GM12878 (cell line): ENCODE measurements at regions not wholly inside any gene's neighbourhood (a gene's known extent, or its start where the extent isn't known, plus 50 kb on each side); places are given as distances from the start of the nearest gene placed in this dataset.

Source experiments
- EP300 ChIP-seq, 2 experiments: fragments of 150-350 bp in 1 of 2; IDR thresholded peaks; 2 replicates each; pipeline ENCODE4 v1.6.1; 2011 to 2012; ENCODE audit warnings: low read depth in 2 of 2, low read length in 2 of 2, borderline replicate concordance in 1 of 2, improper control_type of control experiment in 1 of 2, inconsistent platforms in 1 of 2; ENCODE audit not compliant: control insufficient read depth in 1 of 2
- EZH2 ChIP-seq: IDR thresholded peaks from 2 replicates; pipeline ENCODE4 v1.6.1; 2012; ENCODE audit warnings: low read depth, mild to moderate bottlenecking, control low read depth, inconsistent platforms, low read length, borderline replicate concordance; ENCODE audit not compliant: control insufficient read depth
- NFIC ChIP-seq: IDR thresholded peaks from 2 replicates; pipeline ENCODE4 v1.6.1; 2012; ENCODE audit warnings: low read depth, mild to moderate bottlenecking, inconsistent platforms, low read length, moderate library complexity
- NFYA ChIP-seq: IDR thresholded peaks from 2 replicates; pipeline ENCODE4 v1.6.1; 2011; ENCODE audit warnings: low read depth, mild to moderate bottlenecking, low read length, improper control_type of control experiment, borderline replicate concordance
- RFX5 ChIP-seq: IDR thresholded peaks from 2 replicates; pipeline ENCODE4 v1.6.1; 2011; ENCODE audit warnings: low read depth, low read length, improper control_type of control experiment
- TAF1 ChIP-seq: IDR thresholded peaks from 2 replicates; pipeline ENCODE4 v1.6.1; 2011; ENCODE audit warnings: mild to moderate bottlenecking, low read depth, low read length, borderline replicate concordance
- YY1 ChIP-seq: IDR thresholded peaks from 2 replicates; pipeline ENCODE4 v1.6.1; 2011; ENCODE audit warnings: low read depth, mild to moderate bottlenecking, low read length
- ZNF207 ChIP-seq: fragments of 450-650 bp; IDR thresholded peaks from 2 replicates; pipeline ENCODE4 v1.6.1; 2014; ENCODE audit warnings: antibody characterized with exemption, mild to moderate bottlenecking, borderline replicate concordance
- TF ChIP-seq, protein P1 (sequence below), 3 experiments: IDR thresholded peaks in 2 of 3; conservative IDR thresholded peaks in 1 of 3; 2 replicates each; pipeline ENCODE4 v1.5.1; 2011; ENCODE audit warnings: low read depth in 3 of 3, low read length in 3 of 3, mild to moderate bottlenecking in 3 of 3, control low read depth in 2 of 3, moderate library complexity in 2 of 3, inconsistent platforms in 1 of 3, mixed read lengths in 1 of 3; ENCODE audit not compliant: control insufficient read depth in 2 of 3, insufficient read depth in 1 of 3; ENCODE audit errors: extremely low read depth in 1 of 3
- TF ChIP-seq, protein P2 (sequence below): fragments of 450-650 bp; IDR thresholded peaks from 2 replicates; pipeline ENCODE4 v1.6.1; 2017; ENCODE audit warnings: mild to moderate bottlenecking, moderate library complexity
- TF ChIP-seq, protein P3 (sequence below): IDR thresholded peaks from 2 replicates; pipeline ENCODE4 v1.6.1; 2012; ENCODE audit warnings: low read depth, low read length, improper control_type of control experiment

DNA sequence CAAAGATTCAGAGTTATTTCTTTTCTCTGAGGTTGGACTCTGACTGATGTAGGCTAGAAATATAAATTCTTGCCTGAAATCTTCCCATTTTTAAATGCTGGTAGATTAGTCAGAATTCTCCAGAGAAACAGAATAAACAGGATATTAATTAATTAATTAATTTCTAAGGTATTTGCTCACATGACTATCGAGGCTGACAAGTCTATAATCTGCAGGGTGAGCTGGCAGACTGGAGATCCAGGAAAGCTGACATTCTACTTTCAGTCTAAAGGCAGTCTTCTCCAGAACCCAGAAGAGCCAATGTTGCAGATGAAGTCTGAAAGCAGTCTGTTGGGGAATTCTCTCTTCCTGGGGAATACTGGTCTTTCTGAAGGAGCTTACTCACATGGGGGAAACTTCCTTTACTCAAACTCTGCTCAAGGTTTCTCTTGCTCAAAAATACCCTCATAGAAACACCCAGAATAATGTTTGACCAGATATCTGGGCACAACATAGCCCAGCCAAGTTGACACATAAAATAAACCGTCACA lies 189.7 kb downstream of the KIF20B start:
- TF ChIP-seq, protein P1, sequence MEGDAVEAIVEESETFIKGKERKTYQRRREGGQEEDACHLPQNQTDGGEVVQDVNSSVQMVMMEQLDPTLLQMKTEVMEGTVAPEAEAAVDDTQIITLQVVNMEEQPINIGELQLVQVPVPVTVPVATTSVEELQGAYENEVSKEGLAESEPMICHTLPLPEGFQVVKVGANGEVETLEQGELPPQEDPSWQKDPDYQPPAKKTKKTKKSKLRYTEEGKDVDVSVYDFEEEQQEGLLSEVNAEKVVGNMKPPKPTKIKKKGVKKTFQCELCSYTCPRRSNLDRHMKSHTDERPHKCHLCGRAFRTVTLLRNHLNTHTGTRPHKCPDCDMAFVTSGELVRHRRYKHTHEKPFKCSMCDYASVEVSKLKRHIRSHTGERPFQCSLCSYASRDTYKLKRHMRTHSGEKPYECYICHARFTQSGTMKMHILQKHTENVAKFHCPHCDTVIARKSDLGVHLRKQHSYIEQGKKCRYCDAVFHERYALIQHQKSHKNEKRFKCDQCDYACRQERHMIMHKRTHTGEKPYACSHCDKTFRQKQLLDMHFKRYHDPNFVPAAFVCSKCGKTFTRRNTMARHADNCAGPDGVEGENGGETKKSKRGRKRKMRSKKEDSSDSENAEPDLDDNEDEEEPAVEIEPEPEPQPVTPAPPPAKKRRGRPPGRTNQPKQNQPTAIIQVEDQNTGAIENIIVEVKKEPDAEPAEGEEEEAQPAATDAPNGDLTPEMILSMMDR (IDR thresholded peaks at IDR 0.05 in 2 of 3, conservative IDR thresholded peaks at IDR 0.05 in 1 of 3; ENCODE audit: control insufficient read depth in 2 of 3, extremely low read depth in 1 of 3, insufficient read depth in 1 of 3, low read depth in 3 of 3, low read length in 3 of 3), result no peak
- TF ChIP-seq EP300 (IDR thresholded peaks at IDR 0.05; ENCODE audit: borderline replicate concordance in 1 of 2, control insufficient read depth in 1 of 2, low read depth in 2 of 2, low read length in 2 of 2) (no peak), NFIC (no peak), RFX5 (no peak), TAF1 (no peak), ZNF207 (no peak), NFYA (no peak), YY1 (no peak), EZH2 (no peak)
- TF ChIP-seq, protein P2, sequence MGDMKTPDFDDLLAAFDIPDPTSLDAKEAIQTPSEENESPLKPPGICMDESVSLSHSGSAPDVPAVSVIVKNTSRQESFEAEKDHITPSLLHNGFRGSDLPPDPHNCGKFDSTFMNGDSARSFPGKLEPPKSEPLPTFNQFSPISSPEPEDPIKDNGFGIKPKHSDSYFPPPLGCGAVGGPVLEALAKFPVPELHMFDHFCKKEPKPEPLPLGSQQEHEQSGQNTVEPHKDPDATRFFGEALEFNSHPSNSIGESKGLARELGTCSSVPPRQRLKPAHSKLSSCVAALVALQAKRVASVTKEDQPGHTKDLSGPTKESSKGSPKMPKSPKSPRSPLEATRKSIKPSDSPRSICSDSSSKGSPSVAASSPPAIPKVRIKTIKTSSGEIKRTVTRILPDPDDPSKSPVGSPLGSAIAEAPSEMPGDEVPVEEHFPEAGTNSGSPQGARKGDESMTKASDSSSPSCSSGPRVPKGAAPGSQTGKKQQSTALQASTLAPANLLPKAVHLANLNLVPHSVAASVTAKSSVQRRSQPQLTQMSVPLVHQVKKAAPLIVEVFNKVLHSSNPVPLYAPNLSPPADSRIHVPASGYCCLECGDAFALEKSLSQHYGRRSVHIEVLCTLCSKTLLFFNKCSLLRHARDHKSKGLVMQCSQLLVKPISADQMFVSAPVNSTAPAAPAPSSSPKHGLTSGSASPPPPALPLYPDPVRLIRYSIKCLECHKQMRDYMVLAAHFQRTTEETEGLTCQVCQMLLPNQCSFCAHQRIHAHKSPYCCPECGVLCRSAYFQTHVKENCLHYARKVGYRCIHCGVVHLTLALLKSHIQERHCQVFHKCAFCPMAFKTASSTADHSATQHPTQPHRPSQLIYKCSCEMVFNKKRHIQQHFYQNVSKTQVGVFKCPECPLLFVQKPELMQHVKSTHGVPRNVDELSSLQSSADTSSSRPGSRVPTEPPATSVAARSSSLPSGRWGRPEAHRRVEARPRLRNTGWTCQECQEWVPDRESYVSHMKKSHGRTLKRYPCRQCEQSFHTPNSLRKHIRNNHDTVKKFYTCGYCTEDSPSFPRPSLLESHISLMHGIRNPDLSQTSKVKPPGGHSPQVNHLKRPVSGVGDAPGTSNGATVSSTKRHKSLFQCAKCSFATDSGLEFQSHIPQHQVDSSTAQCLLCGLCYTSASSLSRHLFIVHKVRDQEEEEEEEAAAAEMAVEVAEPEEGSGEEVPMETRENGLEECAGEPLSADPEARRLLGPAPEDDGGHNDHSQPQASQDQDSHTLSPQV, result no peak
- TF ChIP-seq, protein P3, sequence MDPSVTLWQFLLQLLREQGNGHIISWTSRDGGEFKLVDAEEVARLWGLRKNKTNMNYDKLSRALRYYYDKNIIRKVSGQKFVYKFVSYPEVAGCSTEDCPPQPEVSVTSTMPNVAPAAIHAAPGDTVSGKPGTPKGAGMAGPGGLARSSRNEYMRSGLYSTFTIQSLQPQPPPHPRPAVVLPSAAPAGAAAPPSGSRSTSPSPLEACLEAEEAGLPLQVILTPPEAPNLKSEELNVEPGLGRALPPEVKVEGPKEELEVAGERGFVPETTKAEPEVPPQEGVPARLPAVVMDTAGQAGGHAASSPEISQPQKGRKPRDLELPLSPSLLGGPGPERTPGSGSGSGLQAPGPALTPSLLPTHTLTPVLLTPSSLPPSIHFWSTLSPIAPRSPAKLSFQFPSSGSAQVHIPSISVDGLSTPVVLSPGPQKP, result no peak
